Body of pancreas (tissue), 4 donors: ENCODE measurements at regions not wholly inside any gene's neighbourhood (a gene's known extent, or its start where the extent isn't known, plus 50 kb on each side); places are given as distances from the start of the nearest gene placed in this dataset.
A peak's percentile ranks its signal among the peaks of the same experiment; 100 is the strongest.

Source experiments
- ATAC-seq: fragments of 150-250 bp; one replicate; pipeline ENCODE4 v1.9.1; 2016
- DNase-seq, 4 donors: peaks; one replicate each; pipeline ENCODE4 v3.0.0-alpha.2; 2019
- H3K27ac ChIP-seq, 4 donors: fragments of 200-600 bp; sonication (generic); 1 replicate in 3 of 4; 2 replicates in 1 of 4; pipeline versions ENCODE4 v1.5.1 to v1.6.1; 2016 to 2019; ENCODE audit warnings: mild to moderate bottlenecking in 1 of 4, mixed read lengths in 1 of 4, moderate library complexity in 1 of 4
- H3K27me3 ChIP-seq, 2 donors: fragments of 200-600 bp; sonication (generic); one replicate each; pipeline ENCODE4 v1.6.0; 2016; ENCODE audit warnings: mild to moderate bottlenecking in 1 of 2
- H3K36me3 ChIP-seq, 2 donors: fragments of 200-600 bp; sonication (generic); replicated peaks in 1 of 2; 2 replicates each; pipeline ENCODE4 v1.5.1; 2016; ENCODE audit warnings: low read depth in 2 of 2; ENCODE audit not compliant: insufficient read depth in 1 of 2
- H3K4me1 ChIP-seq: fragments of 200-600 bp; sonication (generic); one replicate; pipeline ENCODE4 v1.6.0; 2016
- H3K4me3 ChIP-seq, 2 donors: fragments of 200-600 bp; sonication (generic); 1 replicate in 1 of 2; 2 replicates in 1 of 2; pipeline ENCODE4 v1.5.1; 2016 to 2019
- H3K9me3 ChIP-seq, 3 donors: fragments of 200-600 bp; sonication (generic); 1 replicate in 2 of 3; 2 replicates in 1 of 3; pipeline ENCODE4 v1.5.1; 2016
- CTCF ChIP-seq, 7 experiments: fragments of 450-650 bp in 4 of 7; fragments of 200-600 bp in 3 of 7; sonication (generic) in 3 of 7; IDR thresholded peaks; one replicate each; pipeline ENCODE4 v1.5.1; 2016 to 2019; ENCODE audit warnings: antibody characterized with exemption in 7 of 7
- POLR2A ChIP-seq, 3 donors: fragments of 450-650 bp; IDR thresholded peaks; one replicate each; pipeline ENCODE4 v1.6.1; 2016; ENCODE audit warnings: antibody characterized with exemption in 3 of 3, mild to moderate bottlenecking in 2 of 3
- WGBS, 2 donors: methylation state at CpG; one replicate each; pipeline ENCODE4 v1.1.5; 2017; 5-methylcytosine and 5-hydroxymethylcytosine counted together
- intact Hi-C: fragments of 100-400 bp; cut with DNase I; formaldehyde crosslinking; loops from one replicate; pipeline ENCODE4 v1.15.1; 2023

GRCh38 chr2:105557021-105557920 lies 158.4 kb upstream of the FHL2 start:
- Histone ChIP-seq H3K27ac (no peak overlapping the region), H3K4me1 (no peaks in the 10 kb centered on the region), H3K27me3 (no peaks in the 10 kb centered on the region), H3K36me3 (no peaks in the 10 kb centered on the region), H3K9me3 (no peaks in the 10 kb centered on the region), H3K4me3 (no peak overlapping the region)
- TF ChIP-seq POLR2A (IDR thresholded peaks at IDR 0.05), result no peak
- TF ChIP-seq CTCF (IDR thresholded peaks at IDR 0.05), result no peak
- WGBS, 2 donors, result 34 to 44% methylated on average over 12 of the region's 12 CpGs
- ATAC-seq (peak; percentile 35), DNase-seq (no peak)
- intact Hi-C loops, result no loop called here

GRCh38 chr2:105556366-105556765 lies 157.5 kb upstream of the FHL2 start:
- Histone ChIP-seq H3K27ac (no peak overlapping the region), H3K9me3 (no peaks in the 10 kb centered on the region), H3K4me1 (no peaks in the 10 kb centered on the region), H3K4me3 (no peak overlapping the region), H3K36me3 (no peaks in the 10 kb centered on the region), H3K27me3 (no peaks in the 10 kb centered on the region)
- DNase-seq (no peak), ATAC-seq (no peak)
- intact Hi-C loops, result no loop called here
- TF ChIP-seq CTCF (IDR thresholded peaks at IDR 0.05), result no peak
- no peak for TF ChIP-seq POLR2A (IDR thresholded peaks at IDR 0.05)
- WGBS, 2 donors, result 72 to 78% methylated on average over 3 of the region's 3 CpGs

- H3K36me3 ChIP-seq, result no peaks in the 10 kb centered on the region
- H3K4me3 ChIP-seq, result no peak overlapping the region
- H3K27ac ChIP-seq, result no peak overlapping the region
- DNase-seq (no peak), ATAC-seq (no peak)
- no peaks in the 10 kb centered on the region for H3K4me1 ChIP-seq
- no peaks in the 10 kb centered on the region for H3K9me3 ChIP-seq
- H3K27me3 ChIP-seq, result no peaks in the 10 kb centered on the region
- intact Hi-C loops, result no loop called here
- no peak for TF ChIP-seq CTCF (IDR thresholded peaks at IDR 0.05)
Measured at GRCh38 chr2:105554235-105554634, 155.4 kb upstream of the FHL2 start.

- no peak for TF ChIP-seq CTCF (IDR thresholded peaks at IDR 0.05)
- no peak for TF ChIP-seq POLR2A (IDR thresholded peaks at IDR 0.05)
- Histone ChIP-seq H3K27me3 (no peaks in the 10 kb centered on the region), H3K9me3 (no peaks in the 10 kb centered on the region), H3K4me3 (no peak overlapping the region), H3K27ac (peak overlapping the region in 1 of 4 donors; percentile 20), H3K4me1 (no peaks in the 10 kb centered on the region), H3K36me3 (no peaks in the 10 kb centered on the region)
- intact Hi-C loops, result no loop called here
- peak; percentile 40 for ATAC-seq
- DNase-seq, result no peak
- 42 to 47% methylated on average over 9 of the region's 9 CpGs for WGBS, 2 donors
Measured at GRCh38 chr2:105553538-105554196, 154.8 kb upstream of the FHL2 start.
